HG03103 (cell line): ENCODE measurements at regions not wholly inside any gene's neighbourhood (a gene's known extent, or its start where the extent isn't known, plus 50 kb on each side); places are given as distances from the start of the nearest gene placed in this dataset.

Source experiments
- ATAC-seq: cut with Tn5 transposase; IDR thresholded peaks from one replicate; pipeline ENCODE4 v1.9.1; 2021; ENCODE audit warnings: low read depth; ENCODE audit not compliant: unreplicated experiment

DNA sequence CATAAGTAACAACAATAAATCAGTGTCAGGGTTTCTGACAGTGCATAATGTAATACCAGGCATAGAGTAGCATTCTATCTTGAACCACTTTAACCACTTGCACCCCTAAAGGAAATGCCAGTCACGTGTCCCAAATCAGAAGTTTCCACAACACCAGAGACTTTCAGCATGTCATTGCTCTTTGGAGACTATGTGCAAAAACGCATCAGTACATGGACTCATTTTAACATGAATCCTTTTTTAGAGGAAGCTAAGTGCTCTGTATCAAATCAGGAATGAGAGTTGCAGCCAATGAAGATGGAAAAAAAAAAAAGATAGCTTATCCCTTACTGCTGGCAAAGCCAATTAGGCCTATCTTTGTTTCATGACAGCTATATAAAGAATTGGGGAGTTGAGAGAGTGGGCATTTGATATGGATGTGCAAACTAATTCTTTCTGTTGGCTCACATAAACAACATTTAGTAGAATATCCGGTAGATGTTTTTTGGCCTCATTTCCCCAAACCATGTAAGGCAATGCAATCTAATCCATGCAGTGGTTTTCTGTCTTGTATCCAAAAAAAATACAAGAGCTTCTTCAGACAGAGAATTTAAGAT, 353.1 kb downstream of the IRS1 start:
- no peak for ATAC-seq

DNA sequence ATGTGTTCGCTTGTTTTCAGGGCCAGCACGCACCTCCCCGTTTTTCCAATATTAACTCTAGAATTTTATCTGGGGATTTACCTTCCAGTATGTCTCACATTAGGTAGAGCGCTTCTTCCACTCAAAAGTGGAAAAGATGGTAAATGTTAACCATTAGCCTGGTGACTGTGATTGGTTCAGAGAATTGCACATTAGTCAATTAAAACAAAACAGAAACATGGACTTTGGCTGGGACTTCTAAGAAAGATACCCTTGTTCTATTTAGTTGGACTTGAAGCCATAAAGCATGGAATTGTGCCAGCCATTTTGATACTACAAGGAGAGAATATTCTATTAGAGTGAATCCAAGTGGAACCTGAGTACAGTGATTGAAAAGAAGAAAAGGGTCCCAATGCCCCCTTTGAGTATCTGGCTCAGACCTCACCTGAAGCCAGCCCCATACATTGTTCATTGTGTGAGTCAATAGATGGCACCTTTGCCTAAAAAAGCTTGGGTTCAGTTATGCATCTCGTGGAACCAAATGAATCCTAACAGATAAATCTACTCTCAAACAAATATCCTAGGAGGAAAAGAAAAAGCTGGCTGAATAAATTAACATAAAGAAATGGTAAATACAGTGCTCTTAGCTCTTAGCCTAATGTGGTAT, 354.3 kb downstream of the IRS1 start:
- no peak for ATAC-seq

DNA sequence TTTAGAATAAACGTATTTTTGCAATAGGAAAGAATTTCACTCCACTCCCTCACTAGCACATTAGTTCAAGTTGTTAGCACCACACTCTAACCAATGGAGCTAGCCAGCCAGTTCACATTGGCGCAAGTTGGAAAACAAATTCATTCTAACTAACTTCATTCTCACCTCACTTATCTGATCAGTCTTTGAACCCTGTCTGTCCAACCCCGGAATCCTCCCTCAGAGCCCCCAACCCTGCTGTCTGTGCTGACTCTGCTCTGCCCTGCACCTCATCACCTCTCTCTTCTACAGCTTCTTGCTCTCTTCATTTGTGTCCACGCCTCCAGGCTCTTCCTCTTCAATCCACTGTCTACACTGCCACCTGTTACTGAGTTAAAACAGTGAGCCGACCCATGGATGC, 356.5 kb downstream of the IRS1 start:
- ATAC-seq = no peak

DNA sequence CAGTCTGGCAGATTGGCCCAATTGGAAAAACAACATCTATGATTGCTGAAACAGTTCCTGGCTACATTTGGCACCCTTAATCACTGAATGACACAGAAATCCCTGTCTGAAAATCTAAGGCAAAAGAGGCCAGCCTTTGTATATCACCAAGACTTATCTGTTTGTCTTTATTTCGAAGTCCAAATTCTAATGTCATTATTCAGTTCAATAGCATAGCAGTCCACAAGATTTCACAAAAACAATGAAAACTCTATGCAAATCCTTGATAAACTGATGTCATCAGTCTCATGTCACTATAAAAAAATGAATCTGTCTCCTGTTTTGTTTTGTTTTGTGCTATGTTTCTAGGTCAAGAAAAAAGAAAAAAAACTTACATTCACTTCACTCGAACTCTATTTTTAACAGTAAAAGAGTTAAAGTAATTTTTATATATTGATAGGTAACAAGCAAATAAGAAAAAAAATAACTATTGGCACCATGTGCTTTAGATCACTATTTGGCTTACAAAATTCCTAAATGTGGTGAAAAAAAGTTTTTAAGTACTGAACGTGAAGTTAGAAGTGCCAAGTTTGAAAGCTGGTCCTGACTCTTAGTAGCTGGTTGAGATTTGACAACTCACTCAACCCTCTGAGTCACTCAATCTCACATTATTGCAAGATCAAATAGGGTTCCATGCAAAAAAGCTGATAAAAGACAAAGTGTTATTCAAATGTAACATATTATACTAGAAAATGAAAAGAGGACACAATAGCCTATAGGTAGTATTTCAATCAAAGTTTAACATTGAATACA, 359.3 kb downstream of the IRS1 start:
- no peak for ATAC-seq

DNA sequence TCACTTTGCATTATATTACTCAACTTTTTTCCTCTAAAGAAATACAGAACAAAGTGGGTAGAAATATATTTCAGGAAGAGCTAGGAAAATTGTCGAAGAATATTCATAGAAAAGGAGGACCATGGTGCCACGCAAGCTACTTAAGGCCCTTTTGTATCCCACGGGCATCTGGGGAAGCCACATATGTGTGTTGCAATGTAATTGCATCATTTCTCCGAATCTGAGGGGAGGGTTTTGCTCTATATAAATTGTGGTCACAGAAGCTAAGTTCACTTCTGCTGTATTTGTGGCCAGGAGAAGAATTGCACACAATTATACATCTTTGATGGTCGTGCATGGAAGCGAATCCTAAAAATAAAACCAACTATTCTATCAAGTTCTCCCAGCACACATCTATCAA, 360.3 kb downstream of the IRS1 start:
- ATAC-seq = no peak

DNA sequence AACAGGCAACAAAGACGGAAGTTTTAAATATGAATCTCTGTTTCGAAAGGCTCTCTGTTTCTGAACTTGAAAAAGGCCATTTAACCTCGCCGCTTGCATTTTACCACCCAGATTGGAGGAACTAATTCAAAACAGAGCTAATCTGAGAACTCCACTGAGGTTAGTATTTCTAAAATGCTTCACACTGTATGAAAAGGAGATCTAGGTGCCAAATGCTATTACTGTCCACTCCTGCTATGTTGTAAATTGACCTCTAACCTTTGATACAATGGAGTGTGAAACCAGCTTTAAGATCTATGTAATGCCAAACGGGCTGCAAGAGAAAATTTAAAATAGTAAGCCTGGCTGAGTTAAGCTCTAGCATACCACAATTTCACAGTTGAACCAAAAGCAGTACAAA, 364.5 kb downstream of the IRS1 start:
- no peak for ATAC-seq

DNA sequence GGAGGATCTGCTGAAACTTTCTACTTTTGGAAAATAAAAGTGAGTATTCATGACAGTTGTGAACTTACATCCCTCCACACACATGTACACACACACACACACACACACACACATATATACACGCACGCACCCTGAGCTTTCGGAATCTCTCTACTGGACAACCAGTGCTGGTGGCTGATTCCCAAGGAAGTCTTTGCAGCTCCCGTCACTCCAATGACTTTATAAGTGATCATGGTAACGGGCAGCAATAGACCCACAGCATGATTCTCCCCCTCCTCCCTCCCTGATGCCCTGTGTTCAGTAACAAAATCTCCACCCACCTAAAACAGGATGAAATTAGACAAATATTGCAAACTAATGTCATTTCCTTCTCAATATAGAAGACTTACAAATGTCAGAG, 364.9 kb downstream of the IRS1 start:
- ATAC-seq = no peak

DNA sequence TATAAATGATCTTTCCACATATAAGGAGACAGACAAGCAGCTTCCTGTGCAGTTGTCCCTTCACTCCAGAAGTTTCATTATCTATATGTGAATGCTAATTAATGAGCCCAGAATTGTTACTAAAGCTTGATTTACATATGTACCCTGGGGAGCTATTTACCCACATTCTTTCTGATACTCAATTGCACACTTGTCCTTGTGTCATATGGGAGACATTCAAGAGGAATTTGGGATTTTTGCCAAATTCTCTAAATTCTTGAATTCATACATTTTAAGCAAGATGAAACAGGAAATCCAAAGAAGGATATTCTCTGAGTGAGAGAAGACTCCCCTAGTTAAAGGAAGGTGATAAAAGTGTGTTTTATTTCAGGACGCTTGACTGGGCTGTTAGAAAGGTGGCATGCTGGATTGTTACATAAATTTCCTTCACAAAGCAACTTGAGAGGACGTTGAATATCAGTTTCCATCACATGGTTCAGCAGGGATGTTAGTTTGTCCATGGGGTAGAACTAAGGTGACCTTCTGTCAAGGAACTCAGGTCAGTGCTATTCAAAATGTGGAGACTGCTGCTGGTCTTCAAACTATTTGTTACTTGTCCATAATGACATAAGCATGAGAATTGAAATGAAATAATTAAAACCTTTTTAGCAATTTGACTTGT, 368.2 kb downstream of the IRS1 start:
- ATAC-seq = no peak

DNA sequence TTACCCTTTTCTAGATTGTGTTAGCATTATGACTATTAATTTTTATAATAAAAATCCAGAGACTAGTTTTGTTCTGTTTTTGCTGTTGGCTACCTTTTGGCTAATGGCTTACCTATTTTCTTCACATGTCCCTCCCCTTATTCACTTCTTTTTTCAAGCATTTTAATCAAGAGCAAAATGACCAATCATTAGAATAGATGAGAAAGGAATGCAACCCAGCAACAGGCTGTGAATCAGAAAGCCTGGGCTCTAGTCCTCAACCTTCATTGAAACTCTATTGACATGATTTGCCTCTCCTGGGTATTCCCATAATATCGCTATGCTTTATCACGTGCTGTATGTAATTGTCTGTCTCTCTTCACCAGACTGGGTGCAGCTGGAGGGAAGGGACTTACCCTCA, 370.1 kb downstream of the IRS1 start:
- ATAC-seq = no peak

DNA sequence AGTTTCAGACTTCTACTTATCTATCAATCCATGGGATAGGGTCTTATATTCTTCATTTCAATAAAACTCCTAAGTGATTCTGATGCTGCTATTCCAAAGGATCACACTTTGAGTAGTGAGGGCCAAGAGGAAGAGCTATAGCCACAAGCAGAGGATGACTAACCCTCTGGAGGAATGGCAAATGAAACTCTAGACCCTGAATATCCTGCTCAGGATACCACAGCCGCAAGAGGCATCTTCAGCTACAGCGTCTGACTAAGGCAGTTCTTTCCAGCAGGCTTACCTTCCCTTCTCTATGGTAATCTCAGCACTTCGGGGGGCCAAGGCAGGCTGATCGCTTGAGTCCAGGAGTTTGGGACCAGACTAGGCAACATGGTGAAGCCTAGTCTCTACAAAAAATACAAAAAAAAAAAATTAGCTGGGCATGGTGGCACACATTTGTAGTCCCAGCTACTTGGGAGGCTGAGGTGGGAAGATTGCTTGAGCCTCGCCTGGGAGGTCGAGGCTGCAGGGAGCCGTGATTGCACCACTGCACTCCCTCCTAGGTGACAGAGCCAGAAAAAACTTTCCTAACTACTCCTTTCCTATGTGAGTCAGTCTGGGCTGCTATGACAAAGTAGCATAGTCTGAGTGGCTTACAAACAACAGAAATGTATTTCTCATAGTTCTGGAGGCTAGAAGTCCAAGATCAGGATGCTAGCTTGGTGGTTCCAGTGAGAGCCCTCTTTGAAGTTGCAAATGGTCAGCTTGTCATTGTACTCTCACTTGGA, 371.9 kb downstream of the IRS1 start:
- no peak for ATAC-seq

DNA sequence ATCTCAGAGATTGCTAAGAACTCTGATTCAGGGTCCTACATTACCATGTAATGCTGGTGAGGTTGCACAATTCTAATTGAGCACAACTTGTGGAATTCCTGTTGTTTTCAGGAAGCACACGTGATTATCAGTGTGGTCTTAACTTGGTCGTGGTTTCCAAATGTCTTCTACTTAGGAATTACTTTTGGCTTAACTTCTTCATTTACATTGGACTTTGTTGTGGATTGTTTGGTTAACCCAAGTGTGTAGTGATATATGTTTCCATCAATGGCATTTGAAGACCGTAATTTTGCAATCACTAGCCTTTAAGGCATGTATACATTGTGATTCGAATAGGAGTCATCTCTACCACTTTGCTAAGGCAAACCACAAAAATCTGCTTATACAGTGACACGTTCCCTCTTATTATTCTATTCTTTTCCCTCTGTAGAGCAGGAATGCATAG, 373.3 kb downstream of the IRS1 start:
- ATAC-seq = no peak

DNA sequence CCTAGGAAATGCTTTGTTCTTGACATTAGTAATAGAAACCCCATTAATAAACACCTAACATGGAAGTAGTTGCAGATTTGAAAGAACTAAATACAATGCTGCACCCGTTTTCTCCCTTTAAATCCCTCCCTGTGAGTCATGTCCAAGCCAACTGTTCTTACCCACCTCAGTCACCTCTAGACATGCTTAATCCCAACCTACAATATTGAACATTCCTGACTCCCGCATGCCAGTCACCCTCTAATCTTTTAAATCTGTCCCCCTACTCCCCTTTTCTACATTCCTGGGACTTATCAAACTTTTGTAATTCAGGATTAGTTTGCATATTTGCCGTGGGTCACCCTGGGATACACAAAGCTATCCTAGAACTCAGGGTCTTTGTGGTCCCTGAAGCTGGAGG, 374.6 kb downstream of the IRS1 start:
- ATAC-seq = no peak

DNA sequence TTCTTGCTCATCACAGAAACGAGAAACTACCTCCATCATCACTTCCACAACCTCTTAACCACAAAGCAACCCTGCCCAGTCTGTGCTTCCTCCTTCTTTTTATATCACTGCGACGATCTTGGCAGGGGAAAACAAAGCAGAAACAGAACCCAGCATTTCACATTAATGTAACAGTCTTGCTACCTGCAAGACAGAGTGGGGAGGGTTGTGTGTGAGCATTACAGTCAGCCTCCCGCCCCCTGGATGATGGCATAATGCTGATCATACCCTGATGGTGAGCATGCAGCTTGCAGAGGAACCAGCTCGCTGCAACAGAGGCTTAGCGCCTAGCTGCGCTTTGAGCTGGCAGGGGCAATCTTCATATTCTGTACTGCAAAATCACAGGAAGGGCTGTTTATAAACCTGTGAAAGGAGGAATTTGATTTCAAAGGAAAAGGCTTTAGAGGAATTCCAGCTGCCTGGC, 376.1 kb downstream of the IRS1 start:
- peak; percentile 94 for ATAC-seq

DNA sequence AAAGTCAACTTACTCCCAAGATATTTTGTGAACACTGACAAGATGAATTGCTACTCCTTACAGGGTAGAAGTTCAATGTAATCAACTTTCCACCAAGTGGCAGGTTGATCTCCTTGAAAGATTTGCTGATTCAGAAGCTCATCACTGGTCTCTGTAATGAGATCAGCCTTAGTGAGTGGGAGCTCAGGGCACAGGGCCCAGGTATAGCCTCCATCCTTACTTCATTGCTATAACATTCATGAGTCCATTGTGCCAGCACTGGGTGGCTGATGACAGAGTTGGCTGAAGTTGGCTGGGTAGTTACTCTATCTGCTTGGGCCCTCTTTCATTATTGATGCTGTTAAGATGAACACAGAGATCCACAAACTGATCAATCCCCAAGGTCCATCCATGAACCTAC, 379.0 kb downstream of the IRS1 start:
- no peak for ATAC-seq

DNA sequence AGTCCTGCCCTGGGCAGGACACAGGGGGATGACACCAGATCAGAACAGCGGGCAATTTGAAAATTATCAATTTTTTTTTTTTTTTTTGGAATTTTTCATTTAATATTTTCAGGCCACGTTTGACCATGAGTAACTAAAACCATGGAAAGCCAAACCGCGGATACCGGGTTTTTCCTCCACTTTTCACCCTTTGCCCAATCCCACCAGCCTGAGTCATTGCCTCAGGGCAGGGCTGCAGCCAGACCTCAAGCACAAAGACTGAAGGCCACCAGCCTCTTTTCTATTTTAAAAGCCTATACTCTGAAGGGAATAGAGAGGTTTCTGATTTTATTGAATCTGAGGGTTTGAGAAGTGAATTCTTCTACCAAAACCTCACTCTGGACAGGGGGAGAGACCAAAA, 381.1 kb downstream of the IRS1 start:
- ATAC-seq = no peak

DNA sequence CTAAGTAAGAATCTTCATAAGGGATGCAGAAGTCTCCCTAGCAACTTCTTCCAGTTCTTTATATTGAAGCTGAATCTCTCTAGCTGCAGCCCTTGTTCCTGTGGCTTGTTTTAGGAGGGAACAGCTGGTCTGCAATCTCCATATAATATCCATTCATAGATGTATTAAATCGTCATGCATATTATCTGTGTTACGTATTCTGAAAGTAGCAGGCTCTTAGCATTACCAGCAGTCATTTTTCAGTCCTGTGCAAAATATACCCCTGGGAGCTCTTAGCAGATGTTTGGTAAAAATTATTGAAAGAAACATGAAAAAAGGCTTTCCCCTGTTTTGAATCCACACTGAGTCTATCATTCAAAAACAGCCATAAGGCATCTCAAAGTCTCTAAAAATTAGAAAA, 385.3 kb downstream of the IRS1 start:
- ATAC-seq = no peak

DNA sequence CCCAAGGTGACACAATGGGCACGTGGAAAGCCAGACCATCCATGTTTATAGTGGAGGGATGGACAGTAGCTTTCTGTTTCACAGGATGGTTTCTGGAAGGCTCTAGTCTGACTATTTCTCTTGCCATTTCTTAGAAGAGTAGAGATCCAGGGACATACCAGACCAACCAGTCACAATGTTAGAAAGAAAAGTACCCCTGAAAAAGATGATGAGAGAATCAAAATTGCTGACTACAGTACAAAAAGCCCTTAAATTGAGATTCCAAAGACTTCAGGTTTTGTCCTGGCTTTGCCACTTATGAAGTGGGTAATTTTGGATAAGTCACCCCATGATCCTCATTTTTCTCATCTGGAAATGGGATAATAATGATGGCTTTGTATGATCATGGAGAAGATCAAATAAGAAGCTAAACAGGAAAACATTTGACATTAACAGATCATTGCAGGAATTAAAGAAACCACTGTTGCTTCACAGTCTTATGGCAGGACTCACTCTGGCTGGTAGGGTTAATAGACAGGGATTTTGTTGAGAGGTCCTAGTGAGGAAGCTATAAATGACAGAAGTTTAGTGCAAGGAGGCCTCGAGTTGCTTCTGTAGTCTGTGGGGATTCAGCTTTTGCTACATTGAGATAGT, 386.0 kb downstream of the IRS1 start:
- ATAC-seq = no peak

DNA sequence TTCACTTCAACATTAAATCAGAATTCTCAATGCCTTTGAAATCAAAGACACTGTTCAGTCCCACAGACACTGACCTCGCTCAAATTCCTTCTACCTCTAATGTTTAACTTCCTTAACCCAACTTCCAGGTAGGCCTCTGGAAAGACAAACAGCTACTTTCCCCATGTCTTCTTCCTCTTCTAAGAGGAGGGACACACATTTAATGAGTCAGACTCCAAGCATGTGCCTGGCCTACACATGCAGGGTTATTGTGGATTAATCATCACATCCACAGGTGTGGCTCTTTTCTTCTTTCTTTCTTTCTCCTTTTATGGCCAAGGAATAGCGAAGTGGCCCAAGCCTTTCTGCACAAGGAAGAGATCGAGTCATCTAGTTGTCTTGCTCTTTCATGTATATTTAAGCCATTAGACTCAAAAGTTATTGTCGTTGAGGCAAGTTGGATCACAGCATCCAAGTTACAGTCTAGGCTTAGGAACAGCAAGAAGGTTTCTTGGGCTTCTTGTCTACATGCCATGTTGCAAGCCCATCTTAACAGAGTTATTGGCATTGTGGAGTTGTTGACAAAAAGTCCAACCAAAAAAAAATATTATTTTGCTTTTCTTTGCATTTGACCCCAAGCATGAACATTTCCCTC, 387.8 kb downstream of the IRS1 start:
- ATAC-seq = no peak

DNA sequence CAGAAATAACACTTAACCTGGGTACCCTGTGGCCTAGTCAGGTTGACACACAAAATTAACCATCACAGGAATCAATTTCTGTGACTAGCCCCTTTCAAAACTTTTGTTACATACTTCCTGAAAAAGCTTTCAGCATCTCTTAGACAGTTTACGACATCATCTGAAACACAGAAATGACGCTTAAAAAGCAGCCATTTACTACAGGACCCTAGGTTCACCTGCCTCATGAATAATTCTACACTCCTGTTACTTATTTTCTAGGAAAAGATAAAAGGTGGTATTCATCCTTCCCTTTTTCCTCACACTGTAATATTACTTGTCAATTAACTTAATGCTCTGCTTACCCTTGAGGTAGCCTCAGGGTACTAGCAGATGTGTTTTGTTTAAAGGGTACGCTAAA, 388.4 kb downstream of the IRS1 start:
- ATAC-seq = no peak
